HG02588 (cell line): ENCODE measurements at regions not wholly inside any gene's neighbourhood (a gene's known extent, or its start where the extent isn't known, plus 50 kb on each side); places are given as distances from the start of the nearest gene placed in this dataset.

Experiments used
- ATAC-seq: cut with Tn5 transposase; IDR thresholded peaks from one replicate; pipeline ENCODE4 v1.9.1; 2021; ENCODE audit warnings: mild to moderate bottlenecking, moderate library complexity; ENCODE audit not compliant: unreplicated experiment

DNA sequence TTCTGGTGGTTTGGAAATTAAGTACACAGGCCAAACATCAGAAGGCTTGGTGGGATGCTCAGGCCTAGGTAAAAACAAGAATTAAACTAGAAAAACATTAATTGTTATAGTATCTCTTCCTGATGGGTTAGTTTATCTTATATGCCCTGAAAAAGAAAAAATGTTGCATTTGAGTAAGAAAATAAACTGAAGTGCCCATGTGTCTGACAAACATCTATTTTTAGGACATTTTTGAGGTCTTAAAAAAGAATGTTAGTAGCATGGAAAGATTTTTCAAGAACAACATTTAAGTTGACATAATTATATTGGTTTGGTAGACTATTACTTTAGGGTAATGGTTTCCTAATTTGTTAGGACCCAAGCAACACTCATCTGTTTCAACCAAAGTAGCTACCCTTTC, 140.1 kb upstream of the RND3 start:
- no peak for ATAC-seq

DNA sequence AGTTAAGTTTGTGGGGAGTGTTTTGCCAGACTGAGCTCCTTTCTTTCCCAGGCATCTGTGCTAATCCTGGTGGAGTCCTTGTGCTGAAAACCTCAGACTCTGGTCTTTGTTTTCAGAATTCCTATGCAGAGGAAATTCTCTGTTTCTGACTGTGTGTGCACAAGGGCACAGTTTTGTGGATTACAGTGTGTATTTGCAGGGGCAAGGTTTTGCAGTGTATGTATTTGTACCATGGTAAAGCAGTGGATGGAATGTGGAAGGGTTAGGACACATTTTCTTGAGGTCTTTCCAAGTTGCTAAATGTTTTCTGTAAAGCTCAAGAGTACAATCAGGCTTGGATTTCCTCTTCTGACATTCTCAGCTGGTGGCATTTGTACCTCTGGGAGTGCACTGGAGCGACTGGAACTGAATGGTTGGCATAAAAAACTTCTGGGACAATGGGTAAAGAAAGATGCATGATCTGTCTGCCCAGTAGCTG, 139.5 kb upstream of the RND3 start:
- ATAC-seq, result no peak

DNA sequence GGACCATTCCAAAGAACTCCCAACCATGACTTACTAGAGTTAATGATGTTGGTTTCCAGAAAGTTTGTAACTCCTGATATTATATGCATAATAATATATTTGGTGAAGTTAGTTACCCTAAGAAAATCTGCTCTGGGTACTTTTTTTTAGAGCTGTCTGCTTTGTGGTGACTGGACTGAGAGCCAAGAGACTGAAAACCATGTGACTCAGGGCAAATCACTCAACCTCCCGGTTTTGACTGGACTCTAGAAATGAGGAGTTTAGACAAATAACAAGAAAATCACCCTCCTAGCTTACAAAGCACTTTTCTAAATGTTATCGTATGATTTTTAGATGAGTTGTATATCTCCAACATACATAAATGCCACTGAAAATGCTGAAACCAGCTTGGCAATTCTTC, 138.3 kb upstream of the RND3 start:
- no peak for ATAC-seq

DNA sequence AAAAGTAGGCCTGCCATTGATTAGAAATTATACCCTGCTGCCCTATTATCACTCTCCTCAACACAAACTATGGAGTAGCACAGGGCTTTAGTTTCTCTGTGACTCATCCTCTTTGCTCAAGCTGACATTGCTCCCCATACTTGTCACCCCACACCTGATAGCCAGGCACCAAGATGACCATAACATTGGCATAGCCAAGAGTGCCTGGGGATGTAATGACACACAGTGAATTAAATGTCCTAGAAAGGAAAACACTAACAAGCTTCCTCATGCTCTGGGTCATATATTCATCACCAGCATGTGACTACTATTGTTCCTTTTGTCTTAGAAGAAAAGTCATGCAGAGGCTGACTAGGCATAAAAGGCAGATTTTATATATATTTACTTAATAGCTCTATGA, 137.8 kb upstream of the RND3 start:
- ATAC-seq, result no peak

DNA sequence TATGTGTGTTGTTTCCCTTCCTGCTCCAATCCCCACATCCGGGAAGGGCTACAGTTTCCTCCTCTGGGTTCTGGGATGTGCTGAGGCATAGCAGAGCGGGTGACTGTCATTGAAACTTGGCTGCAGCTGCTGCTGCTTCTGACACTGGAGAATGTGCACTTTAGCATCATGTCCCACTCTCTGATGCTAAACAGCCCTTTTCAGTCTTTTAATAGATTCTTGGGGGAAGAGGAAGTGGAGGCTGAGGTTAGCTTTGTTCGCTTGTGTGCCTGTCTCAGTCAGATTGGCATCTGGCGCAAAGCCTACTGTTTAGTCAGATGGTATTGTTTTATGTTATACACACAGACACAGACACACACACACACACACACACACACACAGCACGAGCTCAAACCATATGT, 136.5 kb upstream of the RND3 start:
- peak; percentile 84 for ATAC-seq

DNA sequence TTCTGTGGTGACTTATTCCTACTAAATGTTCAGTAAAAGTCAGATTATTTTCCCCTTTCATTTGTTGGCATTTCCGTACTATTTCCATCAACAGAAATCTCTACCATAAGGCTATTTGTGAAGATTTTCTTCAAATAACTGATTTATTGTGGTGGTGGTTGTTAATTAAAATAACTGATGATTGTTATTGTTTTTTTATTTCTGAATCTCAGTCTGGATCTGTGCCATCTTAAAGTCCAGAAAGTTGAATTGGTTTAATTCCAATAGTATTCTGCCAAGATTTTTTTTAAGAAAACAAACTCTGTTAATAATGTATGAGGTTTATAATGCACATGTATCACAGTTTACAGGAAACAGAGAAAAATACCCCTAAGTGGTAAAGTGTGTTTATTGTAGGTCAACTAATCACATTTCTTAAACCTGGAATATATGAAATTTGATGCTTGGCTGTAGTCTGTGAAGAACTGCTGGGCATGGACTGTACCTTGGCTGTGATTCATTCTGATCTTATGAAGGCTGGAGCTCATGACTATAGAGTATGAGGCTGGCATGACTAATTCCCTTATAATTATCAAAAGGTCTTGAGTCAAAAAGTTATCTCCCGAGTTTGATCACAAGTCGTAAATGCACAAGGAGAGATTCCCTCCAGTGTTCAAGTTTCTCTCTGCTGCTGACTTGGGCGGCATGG, 134.2 kb upstream of the RND3 start:
- no peak for ATAC-seq

DNA sequence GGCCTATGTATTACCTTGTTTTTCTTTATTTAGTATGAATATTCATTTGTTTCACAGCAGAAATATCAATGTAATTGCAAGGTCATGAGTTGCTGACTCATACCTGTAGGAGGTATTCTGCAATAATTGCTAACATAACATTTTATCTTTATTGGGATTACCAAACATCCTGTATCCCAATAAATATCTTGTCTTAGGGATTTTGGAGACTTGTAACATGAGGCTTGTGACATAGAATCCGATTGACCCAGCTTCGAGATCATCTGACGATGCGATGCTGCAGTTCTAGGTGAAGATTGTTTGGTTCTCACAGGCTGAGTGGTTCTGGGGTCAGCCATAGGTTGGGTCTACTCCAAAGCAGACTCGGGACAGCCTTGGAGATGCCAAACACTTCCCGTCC, 133.4 kb upstream of the RND3 start:
- ATAC-seq, result no peak

DNA sequence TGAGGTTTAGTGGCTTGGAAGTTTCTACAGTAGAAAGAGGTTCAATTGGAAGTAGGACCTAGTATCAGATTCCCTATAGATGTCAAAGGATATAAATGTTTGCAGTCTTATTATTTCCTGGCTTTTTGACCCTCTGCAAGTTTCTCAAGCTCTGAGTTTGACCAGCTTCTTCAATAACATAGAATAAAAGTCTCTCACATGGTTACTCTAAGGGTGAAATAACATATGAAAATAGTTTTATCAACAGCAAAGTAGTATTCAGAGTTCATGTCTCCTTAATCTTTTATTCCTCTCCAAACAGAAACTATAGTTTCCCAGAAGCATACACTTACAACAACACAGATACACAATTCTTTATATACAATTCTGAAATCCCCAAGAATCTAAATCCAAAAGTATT, 132.9 kb upstream of the RND3 start:
- no peak for ATAC-seq

DNA sequence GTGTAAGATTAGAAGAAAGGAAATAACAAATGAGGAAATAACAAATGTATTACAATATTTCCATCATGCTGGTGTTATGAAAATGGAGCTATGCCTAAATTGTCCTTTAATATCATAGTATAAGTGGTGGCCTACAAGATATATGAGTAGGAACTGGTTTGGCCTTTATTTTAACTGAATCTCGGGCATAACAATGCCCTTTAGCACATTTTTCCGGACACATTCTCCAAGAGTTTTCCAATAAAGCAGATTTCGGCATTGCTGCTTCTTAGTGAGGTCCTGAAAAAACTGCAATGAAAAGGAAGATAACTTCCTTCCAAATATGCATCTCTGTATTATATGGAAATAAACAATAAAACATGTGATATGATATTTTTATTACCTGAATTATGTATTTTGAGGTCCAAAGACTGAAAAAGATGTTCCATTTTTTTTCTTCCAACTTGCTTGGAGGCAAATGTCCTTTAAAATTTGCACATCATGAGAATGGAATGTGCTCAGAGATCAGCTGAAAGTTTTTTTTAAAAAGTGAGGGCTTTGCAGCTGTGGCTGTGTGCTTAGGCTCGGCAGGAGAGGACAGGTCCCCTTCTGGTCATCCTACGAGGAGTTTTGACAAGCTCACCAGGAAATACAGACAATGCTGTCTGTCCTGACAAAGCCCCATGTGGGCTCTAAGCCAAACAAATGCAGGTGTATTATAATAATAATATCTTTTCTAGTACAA, 132.3 kb upstream of the RND3 start:
- no peak for ATAC-seq

DNA sequence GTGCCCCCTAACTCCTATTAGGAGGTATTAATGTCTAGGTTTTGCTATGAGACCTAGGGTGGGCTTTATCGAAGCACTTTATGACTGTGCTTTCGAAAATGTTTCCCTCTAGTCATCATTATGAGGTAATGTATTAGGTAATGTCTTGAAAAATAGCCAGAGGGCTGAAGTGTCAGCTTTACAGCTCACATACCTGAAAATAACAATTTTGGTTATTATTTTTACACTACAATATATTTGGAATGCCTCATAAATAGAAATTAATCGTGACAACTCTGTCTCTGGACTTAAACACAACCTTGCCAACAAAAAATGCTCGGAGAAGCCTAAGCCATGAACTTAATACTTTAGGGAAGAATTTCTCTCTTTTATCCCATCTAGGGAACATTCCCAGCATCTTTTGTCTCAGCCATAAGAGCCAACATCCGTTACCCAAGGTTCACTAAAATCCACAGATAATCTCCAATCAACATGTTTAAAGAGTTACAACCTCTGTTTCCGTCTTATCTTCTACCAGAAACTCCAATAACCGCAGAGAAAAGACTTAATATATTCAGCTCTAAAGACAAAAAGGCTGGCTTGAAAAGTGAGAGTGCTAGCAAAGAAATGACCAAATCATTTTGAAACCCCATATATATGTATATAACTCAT, 130.9 kb upstream of the RND3 start:
- no peak for ATAC-seq

DNA sequence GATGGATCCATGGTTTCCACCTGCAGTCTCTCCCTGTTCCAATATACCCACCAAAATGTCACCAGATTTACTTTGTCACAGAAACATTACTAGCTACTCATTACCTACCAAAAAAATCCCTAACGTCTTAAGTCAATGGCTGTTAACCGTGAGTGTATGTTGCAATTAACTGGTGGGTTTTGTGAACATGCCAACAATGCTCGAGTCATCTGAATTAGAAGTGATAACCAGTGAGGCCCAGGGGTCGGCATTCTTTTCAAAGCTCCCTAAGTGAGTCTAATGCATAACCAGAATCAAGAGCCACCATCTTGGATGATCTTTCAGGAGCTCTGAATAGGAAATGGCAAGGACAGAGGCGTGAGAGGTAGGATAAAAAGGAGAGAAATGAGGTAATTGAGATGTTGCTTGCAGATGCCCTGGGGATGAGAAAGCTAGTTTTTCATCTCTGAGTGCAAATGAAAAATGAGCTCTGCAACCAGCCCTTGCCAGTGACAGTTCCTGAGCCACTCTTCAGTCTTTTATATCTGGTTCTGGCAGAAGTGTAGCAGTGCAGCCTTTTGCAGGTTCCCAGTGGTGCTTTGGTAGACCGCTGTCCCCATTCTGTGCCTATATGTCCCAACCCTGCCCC, 130.0 kb upstream of the RND3 start:
- ATAC-seq, result no peak

DNA sequence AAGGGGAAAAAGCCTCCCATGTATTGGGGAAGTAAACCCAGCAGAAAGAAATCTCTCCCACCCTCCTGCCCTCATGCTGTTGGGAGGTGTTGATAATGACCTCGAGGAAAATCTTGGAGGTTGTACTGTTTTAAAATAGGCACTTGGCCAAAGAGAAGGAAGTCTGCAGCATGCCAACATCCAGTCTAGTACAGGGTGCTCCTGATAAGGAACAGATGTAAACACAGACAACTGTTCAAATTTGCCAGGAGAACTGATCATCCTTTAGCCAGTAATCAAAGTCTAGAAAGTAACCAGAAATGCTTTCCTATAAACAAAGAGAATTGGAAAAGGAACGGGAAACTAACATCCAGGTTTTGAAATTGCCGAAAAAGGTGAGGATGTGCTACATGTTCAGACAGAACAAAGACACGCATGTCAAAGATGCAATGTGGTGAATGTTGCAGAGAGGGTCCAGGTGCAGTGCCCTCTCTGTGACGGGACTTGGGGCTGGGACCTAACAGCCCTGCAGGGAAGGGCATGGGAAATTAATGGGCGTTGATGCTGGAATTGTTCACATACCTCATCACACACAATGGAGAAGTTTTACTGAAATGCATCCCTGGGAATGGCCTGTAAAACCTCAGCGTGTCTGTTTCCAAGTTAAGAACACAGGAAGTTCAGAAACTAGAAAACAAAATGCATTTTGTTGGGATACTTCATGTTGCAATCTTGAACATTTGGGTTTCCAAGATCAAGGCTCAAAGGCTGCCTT, 125.7 kb upstream of the RND3 start:
- ATAC-seq, result no peak

DNA sequence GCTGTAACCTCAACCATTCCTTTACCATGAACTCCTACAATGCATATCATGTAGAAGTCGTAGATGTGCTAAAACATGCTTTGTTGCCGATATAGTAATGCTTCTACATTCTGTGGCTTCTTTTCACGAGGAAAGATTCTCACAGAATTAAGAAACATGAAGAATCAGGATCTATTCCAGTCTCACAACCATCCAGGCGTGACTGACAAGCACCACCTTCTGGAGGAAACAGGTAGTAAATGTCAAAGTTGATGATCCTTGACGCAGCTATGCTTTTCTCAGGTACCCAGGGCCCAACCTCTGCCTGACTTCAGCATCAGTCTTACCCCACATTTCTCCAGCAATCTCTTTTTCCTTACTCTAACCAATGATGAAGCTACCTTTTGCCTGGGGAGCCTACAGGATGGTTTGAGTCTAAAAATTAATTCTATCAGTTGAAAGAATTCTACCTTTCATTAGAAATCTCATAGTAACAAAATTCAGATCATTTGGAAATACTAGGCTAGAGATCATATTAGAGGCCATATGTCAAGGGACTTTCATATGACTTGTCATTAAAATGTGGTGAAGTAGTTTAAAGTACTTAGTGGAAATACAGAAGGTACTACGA, 123.3 kb upstream of the RND3 start:
- peak; percentile 60 for ATAC-seq

DNA sequence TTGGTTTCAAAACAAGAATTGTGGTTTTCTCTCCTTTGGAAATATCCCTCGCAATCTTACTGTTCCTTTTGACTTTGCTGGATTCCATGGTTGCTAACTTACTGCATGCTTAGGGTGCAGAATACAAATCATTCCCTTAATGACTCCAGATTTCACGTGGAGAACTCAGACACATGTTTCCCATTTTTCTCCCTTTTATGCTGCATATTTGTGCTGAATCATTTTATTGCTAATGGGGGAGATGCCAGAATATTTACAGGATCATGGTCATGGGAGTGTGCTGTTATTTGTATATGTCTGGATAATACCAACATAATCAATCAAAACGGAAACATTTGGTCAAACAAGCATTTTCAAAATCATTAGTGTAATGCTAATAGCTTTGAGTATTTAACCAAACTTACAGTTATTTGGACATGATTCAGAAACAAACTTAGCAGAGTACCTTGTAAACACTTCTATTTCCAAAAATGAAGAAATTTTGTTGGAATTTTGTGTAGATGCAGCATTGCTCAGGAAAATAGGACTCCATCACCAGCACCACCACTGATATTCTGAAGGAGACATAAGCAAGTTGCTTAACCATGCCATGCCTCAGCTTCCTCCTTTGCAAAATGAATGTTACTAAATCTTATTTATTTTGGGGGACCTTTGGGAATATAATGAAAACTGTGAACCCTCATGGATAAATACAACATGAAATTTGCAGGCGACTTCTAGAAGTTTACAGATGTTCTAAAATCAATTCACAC, 122.5 kb upstream of the RND3 start:
- ATAC-seq, result no peak

DNA sequence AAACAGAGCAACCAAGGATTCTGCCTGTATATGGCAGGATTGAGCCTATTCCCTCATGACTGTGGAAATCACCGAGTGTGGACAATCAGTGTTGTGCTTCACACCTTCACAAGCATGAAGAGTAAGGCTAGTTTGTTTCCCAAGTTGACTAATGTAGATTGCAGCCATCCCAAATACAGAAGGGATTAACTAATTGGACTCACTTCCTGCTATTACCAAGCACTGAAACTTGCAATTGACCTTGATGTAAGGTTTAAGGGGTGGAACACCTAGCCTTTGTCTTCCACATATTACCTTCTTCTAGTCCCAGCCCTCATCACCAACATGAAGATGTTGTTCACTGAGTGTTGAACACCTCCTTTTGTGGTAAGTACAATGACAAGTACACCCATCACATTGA, 120.9 kb upstream of the RND3 start:
- no peak for ATAC-seq

DNA sequence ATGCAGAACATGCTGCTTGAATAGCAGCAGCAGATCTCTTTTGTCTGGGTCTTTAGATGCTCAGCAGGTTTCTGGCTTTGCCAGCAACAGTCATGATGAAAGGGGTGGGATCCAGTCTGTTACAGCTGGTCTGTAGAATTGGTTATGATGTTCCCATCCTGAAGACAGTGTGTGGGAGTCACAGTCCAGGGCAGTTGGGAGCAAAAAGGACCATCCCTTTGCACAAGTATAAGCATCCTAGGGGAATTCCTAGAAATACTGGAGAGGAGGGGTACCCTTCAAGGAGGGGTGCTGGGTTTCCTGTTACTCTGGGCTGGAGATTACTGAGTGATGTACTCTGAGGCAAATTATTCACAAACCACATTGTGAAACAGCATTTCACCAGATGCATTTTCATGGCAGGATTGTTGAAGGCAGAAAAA, 119.9 kb upstream of the RND3 start:
- no peak for ATAC-seq

DNA sequence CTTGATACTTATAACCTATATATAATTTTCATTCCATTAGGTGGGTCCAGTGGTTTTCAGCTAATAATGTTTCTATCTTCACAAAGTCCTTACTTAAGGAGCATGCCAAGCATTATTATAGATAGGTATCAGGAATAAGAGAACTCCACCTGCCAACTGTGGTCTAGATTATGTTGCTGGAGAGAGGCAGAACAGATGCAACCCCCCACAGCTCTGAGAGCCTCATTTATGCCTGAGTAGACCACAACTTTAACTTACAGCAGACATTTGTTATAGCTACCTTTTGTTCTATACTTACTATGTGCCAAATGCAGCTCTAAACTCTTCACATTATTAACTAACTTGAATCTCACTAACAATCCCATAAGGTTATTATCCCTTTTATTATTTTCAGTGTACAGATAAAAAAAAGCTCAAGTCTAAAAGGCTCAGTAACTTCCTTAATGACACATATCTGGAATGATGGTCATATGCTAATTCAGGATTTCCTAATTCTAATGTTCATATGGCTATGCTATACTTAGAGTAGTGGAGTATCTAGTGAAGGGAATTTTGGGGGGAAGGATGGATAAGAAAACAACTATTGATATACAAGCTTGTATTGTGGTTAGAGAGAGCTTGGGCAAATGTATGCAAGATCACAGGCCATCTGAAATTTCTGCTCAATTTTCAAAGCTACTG, 119.1 kb upstream of the RND3 start:
- ATAC-seq, result no peak

DNA sequence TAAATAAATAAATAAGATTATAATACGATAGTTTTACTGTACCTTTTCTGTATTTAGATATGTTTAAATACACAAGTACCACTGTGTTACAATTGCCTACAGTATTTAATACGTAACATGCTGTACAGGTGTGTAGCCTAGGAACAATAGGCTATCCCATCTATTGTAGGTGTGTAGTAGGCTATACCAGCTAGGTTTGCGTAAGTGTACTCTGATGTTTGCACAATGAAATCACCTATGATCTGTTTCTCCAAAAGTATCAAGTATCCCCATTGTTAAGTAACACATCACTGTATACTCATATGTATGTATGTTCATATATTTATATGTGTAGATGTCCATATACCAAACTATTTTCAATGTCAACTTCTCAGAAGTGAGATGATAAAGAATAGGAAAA, 118.2 kb upstream of the RND3 start:
- no peak for ATAC-seq
